Progenitor cell of endocrine pancreas (in vitro differentiated cells): ENCODE measurements at regions not wholly inside any gene's neighbourhood (a gene's known extent, or its start where the extent isn't known, plus 50 kb on each side); places are given as distances from the start of the nearest gene placed in this dataset.
A peak's percentile ranks its signal among the peaks of the same experiment; 100 is the strongest.

ENCODE experiments used
- DNase-seq: peaks from one replicate; pipeline ENCODE4 v3.0.0; 2021; ENCODE audit warnings: low spot score; ENCODE audit not compliant: unreplicated experiment
- H3K27ac Mint-ChIP-seq: 2 replicates; pipeline ENCODE4 v1.8.0; 2021; ENCODE audit warnings: mild to moderate bottlenecking, moderate library complexity, mixed read lengths
- H3K27me3 Mint-ChIP-seq: 2 replicates; pipeline ENCODE4 v1.8.0; 2021; ENCODE audit warnings: mixed read lengths
- H3K36me3 Mint-ChIP-seq: 2 replicates; pipeline ENCODE4 v1.8.0; 2022; ENCODE audit warnings: mixed read lengths; ENCODE audit not compliant: insufficient read depth
- H3K4me1 Mint-ChIP-seq: 2 replicates; pipeline ENCODE4 v1.8.0; 2021; ENCODE audit warnings: low read depth, mixed read lengths
- H3K4me3 Mint-ChIP-seq: 2 replicates; pipeline ENCODE4 v1.8.0; 2021; ENCODE audit warnings: low read depth, mild to moderate bottlenecking, moderate library complexity, mixed read lengths
- H3K9me3 Mint-ChIP-seq: 2 replicates; pipeline ENCODE4 v1.8.0; 2021; ENCODE audit warnings: low read depth, mixed read lengths
- CTCF ChIP-seq: fragments of 200-600 bp; sonication (generic); IDR thresholded peaks from one replicate; pipeline ENCODE4 v1.5.0; 2021; ENCODE audit warnings: antibody characterized with exemption, mild to moderate bottlenecking; ENCODE audit not compliant: unreplicated experiment

- no peak for TF ChIP-seq CTCF
- no peaks in the 10 kb centered on the region for H3K36me3 Mint-ChIP-seq
- H3K27ac Mint-ChIP-seq: no peak overlapping the region
- no peaks in the 10 kb centered on the region for H3K9me3 Mint-ChIP-seq
- H3K4me3 Mint-ChIP-seq: no peak overlapping the region
- peaks cover 14% of the 10 kb centered on the region for H3K4me1 Mint-ChIP-seq
- no peaks in the 10 kb centered on the region for H3K27me3 Mint-ChIP-seq
- no peak for DNase-seq
These were observed 115.6 kb upstream of the TMTC1 start for GRCh38 chr12:29899212-29899931.

GRCh38 chr12:29895966-29896365 is 112.2 kb upstream of the TMTC1 start:
- H3K9me3 Mint-ChIP-seq: no peaks in the 10 kb centered on the region
- no peaks in the 10 kb centered on the region for H3K27me3 Mint-ChIP-seq
- no peak for TF ChIP-seq CTCF
- peaks cover 14% of the 10 kb centered on the region for H3K4me1 Mint-ChIP-seq
- no peaks in the 10 kb centered on the region for H3K36me3 Mint-ChIP-seq
- no peak for DNase-seq
- no peak overlapping the region for H3K27ac Mint-ChIP-seq
- H3K4me3 Mint-ChIP-seq: no peak overlapping the region

- TF ChIP-seq CTCF: no peak
- Mint-ChIP-seq H3K27ac (no peak overlapping the region), H3K4me1 (peaks cover 3% of the 10 kb centered on the region), H3K4me3 (no peak overlapping the region), H3K27me3 (no peaks in the 10 kb centered on the region), H3K36me3 (no peaks in the 10 kb centered on the region), H3K9me3 (no peaks in the 10 kb centered on the region)
- no peak for DNase-seq
These were observed 109.3 kb upstream of the TMTC1 start for GRCh38 chr12:29893002-29893401.

GRCh38 chr12:29891792-29892191 is 108.0 kb upstream of the TMTC1 start:
- no peaks in the 10 kb centered on the region for H3K4me1 Mint-ChIP-seq
- no peak for DNase-seq
- no peak overlapping the region for H3K27ac Mint-ChIP-seq
- H3K9me3 Mint-ChIP-seq: no peaks in the 10 kb centered on the region
- H3K36me3 Mint-ChIP-seq: no peaks in the 10 kb centered on the region
- no peak overlapping the region for H3K4me3 Mint-ChIP-seq
- no peaks in the 10 kb centered on the region for H3K27me3 Mint-ChIP-seq
- TF ChIP-seq CTCF: no peak

- no peaks in the 10 kb centered on the region for H3K27me3 Mint-ChIP-seq
- no peaks in the 10 kb centered on the region for H3K4me1 Mint-ChIP-seq
- no peak overlapping the region for H3K27ac Mint-ChIP-seq
- H3K4me3 Mint-ChIP-seq: no peak overlapping the region
- peak; percentile 56 for TF ChIP-seq CTCF
- peaks cover 2% of the 10 kb centered on the region for H3K36me3 Mint-ChIP-seq
- H3K9me3 Mint-ChIP-seq: peaks cover 8% of the 10 kb centered on the region
- peak; percentile 37 for DNase-seq
These were observed 106.0 kb upstream of the TMTC1 start for GRCh38 chr12:29889737-29890136.
